GM21360 (cell line): ENCODE measurements at regions not wholly inside any gene's neighbourhood (a gene's known extent, or its start where the extent isn't known, plus 50 kb on each side); places are given as distances from the start of the nearest gene placed in this dataset.

Experiments used
- ATAC-seq: cut with Tn5 transposase; IDR thresholded peaks from one replicate; pipeline ENCODE4 v1.9.1; 2021; ENCODE audit warnings: mild to moderate bottlenecking, moderate library complexity; ENCODE audit not compliant: unreplicated experiment

- ATAC-seq = no peak
These were observed 643.8 kb downstream of the SORCS1 start for GRCh38 chr10:106520698-106521097.

DNA sequence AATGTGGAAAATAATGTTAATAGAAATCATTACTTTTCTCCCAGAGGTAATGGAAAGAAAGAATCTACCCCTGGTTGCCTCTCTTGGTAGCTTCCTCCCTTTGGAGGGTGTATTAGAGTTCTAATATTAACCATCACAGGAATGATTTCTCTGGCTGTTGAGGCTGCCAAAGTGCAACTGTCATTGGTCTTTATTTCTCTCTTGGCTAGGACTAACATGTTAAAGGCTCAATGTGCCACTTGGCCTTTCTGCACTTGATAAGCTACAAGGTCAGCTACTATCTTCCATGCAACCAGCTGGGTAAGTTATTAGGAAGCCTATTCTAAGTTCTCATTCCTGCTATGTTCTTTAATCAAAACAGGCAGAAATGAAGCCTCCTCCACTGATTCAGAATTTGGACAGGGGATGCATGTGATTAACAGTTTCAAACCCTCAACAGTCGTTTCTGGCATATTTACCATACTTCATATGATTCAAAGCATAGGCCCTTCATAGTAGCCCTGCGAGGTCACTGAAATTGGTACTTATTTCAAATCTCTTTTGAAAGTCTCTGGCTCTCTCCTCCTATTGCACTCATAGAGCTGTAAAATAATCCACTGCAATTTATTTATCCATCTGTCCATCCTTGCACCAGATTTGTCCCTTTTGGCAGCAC is 645.0 kb downstream of the SORCS1 start:
- ATAC-seq = no peak

GRCh38 chr10:106515206-106515790 is 649.2 kb downstream of the SORCS1 start:
- ATAC-seq = no peak

- no peak for ATAC-seq
These were observed 651.1 kb downstream of the SORCS1 start for GRCh38 chr10:106513352-106513771.

GRCh38 chr10:106511917-106512316 is 652.6 kb downstream of the SORCS1 start:
- ATAC-seq = no peak

GRCh38 chr10:106508950-106509349 is 655.6 kb downstream of the SORCS1 start:
- no peak for ATAC-seq

DNA sequence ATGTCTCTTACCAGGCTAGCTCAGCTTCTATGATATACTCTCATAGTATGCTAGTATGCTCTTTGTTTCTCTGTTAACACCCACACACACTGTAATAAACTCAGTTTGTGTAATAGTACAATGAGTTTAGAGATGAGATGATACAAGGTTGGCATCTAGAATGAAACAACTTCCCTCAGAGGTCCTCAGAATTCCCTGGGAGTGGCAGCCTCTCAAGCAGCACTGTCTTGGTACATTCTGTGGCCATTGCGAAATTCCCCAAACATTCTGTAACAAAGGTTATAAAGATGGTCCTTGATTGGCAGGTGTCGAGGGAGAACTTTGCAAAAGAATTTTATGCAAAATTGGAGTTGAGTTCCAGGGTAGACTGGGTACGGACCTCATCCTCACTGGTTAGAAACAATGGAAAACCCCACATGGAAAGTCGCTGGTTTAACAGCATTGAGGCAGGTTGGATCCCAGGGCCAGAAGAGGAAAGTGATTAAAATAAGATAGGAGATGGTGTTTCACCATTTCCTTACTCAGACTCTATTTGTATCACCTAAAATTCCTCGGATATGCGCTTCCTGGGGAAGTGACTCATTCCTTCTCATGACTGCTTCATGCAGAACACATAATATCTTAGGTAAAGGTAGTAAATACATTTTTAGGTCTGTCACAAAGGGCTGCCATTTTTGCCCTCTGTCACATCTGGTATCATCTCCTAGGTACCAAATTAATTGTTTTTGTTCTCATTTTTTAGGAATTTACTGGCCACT is 657.8 kb downstream of the SORCS1 start:
- ATAC-seq = no peak

GRCh38 chr10:106504536-106504935 is 660.0 kb downstream of the SORCS1 start:
- ATAC-seq = no peak

- ATAC-seq = no peak
These were observed 661.9 kb downstream of the SORCS1 start for GRCh38 chr10:106502641-106503040.

DNA sequence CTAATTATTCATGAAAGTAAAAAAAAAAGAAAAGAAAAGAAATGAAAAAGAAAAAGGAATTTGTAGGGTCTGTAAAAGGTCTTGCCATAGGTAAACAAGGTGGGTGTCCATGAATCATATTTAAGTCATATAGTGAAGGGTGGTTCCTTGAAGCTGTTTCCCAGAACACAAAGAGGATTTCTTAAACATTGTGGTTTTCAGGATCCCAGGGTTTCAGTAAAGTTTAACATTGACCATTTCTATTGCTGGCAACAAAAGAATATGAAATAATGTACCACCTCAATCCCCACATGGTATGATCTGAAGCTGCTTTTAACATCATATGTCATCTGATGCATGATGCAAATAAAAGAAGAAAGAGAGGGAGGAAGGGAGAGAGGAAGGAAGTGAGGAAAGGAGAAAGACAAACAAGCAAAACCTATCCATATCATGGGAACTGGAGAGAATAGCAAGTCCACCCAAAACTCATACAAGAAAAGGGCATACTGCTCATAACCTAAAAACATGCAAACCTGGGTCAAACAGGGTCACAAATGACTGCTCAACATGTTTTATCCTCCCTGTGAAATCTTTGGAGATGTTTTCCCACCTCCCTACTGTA is 663.5 kb downstream of the SORCS1 start:
- no peak for ATAC-seq

DNA sequence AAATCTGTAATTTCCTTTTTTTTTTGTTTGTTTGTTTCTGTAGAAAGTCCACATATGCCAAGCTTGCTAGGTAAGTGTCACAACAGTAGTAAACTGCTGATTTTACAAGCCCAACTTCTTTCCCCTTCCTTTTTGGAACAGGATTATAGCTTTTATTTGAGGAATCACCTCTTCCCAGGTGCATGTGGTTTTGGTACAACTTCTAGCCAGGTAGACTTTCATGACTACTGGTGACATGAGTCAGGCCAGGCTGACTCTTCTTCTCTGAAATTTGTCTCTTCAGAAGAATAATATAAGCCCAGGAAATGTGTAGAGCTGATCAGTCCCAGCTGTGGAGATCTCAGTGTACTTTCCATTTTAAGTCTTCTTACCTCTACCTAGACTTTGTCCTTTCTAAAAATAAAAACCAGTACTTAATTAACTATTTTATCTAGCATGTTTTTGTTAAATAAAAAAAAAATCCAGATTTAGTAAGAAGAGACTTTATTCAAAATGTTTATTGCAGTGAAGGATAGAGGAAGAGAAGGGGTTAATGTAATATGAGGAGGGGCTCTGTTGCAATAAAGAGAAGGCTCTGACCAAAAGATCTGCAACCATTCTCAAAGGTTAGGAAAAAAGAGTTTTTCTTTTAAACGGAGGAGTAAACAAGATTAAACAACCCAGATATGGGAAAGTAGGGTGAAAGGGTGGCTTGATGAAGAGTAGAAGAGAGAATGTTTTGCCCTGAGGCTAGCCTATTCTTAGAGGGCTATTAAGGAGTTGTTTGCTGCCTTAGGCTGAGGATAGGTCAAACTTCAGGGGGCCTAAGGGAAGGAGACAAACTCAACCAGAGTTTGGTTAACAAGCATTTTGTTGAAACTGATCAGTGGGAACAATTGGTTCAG is 664.2 kb downstream of the SORCS1 start:
- no peak for ATAC-seq

DNA sequence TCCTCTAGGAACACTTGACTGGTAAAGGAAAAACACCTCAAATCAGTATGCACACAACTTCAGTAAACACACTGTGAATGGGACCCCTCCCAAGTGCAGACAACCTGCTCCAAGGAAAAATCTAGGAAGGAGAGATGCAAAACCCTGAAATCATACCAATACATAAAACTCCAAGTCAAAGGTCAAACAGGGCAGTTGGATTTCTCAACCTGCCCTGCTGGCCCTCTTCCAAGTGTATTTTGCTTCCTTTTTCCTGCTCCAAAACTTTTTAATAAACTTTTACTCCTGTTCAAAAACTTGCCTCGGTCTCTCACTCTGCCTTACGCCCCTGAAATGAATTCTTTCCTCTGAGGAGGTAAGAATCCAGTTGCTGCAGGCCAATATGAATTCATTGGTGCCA is 665.1 kb downstream of the SORCS1 start:
- no peak for ATAC-seq

- no peak for ATAC-seq
These were observed 665.8 kb downstream of the SORCS1 start for GRCh38 chr10:106498675-106499074.

- no peak for ATAC-seq
These were observed 668.6 kb downstream of the SORCS1 start for GRCh38 chr10:106495931-106496330.

DNA sequence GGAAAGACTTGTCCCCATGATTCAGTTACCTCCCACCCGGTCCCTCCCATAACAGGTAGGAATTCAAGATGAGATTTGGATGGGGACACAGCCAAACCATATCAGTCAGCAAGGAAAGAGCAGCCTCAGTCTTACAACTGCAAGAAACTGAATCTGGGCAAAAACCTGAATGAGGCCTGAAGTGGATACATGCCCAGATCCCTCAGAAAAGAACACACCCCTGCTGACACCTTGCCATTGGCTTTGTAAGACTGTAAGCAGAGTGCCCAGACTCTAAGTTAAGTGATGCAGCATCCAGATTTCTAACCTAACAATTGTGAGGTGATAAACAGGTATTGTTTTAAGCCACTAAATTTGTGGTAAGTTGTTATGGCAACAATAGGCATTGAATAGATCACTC is 670.8 kb downstream of the SORCS1 start:
- no peak for ATAC-seq

DNA sequence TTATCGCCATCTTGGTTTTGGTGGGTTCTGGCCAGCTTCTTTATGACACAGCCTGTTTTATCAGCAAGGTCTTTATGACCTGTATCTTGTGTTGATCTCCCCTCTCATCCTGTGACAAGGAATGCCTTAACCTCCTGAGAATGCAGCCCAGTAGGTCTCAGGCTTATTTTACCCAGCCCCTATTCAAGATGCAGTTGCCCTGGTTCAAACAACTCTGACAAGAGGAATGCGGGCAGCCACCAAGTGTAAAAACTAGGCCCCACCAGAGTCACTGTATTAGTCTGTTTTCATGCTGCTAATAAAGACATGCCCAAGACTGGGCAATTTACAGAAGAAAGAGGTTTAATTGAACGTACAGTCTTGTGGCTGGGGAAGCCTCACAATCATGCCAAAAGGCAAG is 671.3 kb downstream of the SORCS1 start:
- no peak for ATAC-seq

GRCh38 chr10:106487726-106488125 is 676.8 kb downstream of the SORCS1 start:
- no peak for ATAC-seq

GRCh38 chr10:106481598-106482275 is 682.8 kb downstream of the SORCS1 start:
- ATAC-seq = no peak

- no peak for ATAC-seq
These were observed 684.9 kb downstream of the SORCS1 start for GRCh38 chr10:106479636-106480035.

GRCh38 chr10:106474876-106475275 is 689.6 kb downstream of the SORCS1 start:
- no peak for ATAC-seq
